ENCODE measurements at regions not wholly inside any gene's neighbourhood (a gene's known extent, or its start where the extent isn't known, plus 50 kb on each side); places are given as distances from the start of the nearest gene placed in this dataset.

GRCh38 chr9:1535599-1535998 lies 479.5 kb upstream of the SMARCA2 start:
- Mint-ChIP-seq H3K27me3 (ENCODE audit: insufficient read depth, unreplicated experiment) (peaks cover 11% of the 10 kb centered on the region), H3K4me3 (ENCODE audit: unreplicated experiment) (no peak overlapping the region), H3K4me1 (ENCODE audit: low read depth, unreplicated experiment) (no peaks in the 10 kb centered on the region), H3K27ac (ENCODE audit: unreplicated experiment) (no peak overlapping the region), H3K36me3 (ENCODE audit: insufficient read depth, unreplicated experiment) (no peaks in the 10 kb centered on the region), H3K9me3 (ENCODE audit: unreplicated experiment) (no peaks in the 10 kb centered on the region)
- Histone ChIP-seq H3K4me3 (ENCODE audit: low read depth, low read length) (no peak overlapping the region), H3K27me3 (replicated peaks; ENCODE audit: control insufficient read depth, insufficient read depth, low read length) (no peaks in the 10 kb centered on the region), H3K4me1 (no peaks in the 10 kb centered on the region), H3K9me3 (no peaks in the 10 kb centered on the region), H3K36me3 (ENCODE audit: control insufficient read depth, insufficient read depth, low read length) (no peaks in the 10 kb centered on the region)
- TF ChIP-seq CTCF (IDR thresholded peaks at IDR 0.05; ENCODE audit: insufficient read depth in 1 of 2, low read depth in 1 of 2, low read length in 1 of 2, severe bottlenecking in 1 of 2, unreplicated experiment in 1 of 2), result no peak
- BruUV-seq (replicated peaks), result no TSS peak
- DNase-seq, result no peak
- intact Hi-C loops (cut with micrococcal nuclease; ENCODE audit: unreplicated experiment), result loop anchor here (10.0 kb wide), 1 partner anchor 69 kb away; no protein-coding TSS in a partner anchor
- ChIA-PET POLR2A (no interaction called here), CTCF (no interaction called here)

DNA sequence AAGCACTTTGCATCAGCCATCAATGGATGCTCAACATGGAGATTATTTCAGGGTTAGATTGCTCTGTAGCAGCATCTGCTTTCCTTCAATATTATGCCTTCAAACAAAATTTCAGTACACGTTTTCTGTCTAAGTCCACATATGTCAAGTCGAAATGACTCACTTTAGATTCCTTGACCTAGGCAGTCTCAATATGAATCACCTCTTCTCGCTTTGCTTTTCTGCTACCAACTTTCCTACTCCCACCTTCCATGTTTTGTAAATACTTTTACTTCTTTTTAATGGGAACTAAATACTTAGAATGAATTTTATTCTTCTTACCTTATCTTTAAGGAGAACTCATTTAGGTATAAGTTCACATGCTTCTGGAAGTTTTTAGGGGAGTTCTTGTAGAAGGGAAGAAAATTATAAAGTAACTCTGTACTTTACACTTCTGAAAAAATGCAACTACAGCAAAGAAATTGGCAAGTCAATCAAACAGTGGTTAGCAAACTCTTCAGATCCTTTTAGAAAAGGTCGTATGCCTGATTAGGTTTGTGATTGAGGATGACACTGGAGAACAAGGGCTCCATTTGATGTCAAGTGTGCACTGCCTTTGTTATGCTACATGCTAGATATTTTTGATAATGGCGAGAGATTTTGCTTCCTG lies 478.5 kb upstream of the SMARCA2 start:
- H3K4me3 ChIP-seq (ENCODE audit: low read depth, low read length), result no peak overlapping the region
- no peaks in the 10 kb centered on the region for H3K36me3 Mint-ChIP-seq (ENCODE audit: insufficient read depth, unreplicated experiment)
- POLR2A ChIA-PET, result no interaction called here
- no TSS peak for BruUV-seq (replicated peaks)
- no peaks in the 10 kb centered on the region for H3K36me3 ChIP-seq (ENCODE audit: control insufficient read depth, insufficient read depth, low read length)
- H3K27me3 ChIP-seq (replicated peaks; ENCODE audit: control insufficient read depth, insufficient read depth, low read length), result no peaks in the 10 kb centered on the region
- CTCF ChIA-PET, result no interaction called here
- TF ChIP-seq CTCF (IDR thresholded peaks at IDR 0.05; ENCODE audit: insufficient read depth in 1 of 2, low read depth in 1 of 2, low read length in 1 of 2, severe bottlenecking in 1 of 2, unreplicated experiment in 1 of 2), result no peak
- H3K4me3 Mint-ChIP-seq (ENCODE audit: unreplicated experiment), result no peak overlapping the region
- no peak overlapping the region for H3K27ac Mint-ChIP-seq (ENCODE audit: unreplicated experiment)
- DNase-seq, result no peak
- H3K4me1 Mint-ChIP-seq (ENCODE audit: low read depth, unreplicated experiment), result no peaks in the 10 kb centered on the region
- no peaks in the 10 kb centered on the region for H3K4me1 ChIP-seq
- intact Hi-C loops (cut with micrococcal nuclease; ENCODE audit: unreplicated experiment), result loop anchor here (10.0 kb wide), 1 partner anchor 68 kb away; no protein-coding TSS in a partner anchor
- no peaks in the 10 kb centered on the region for H3K9me3 Mint-ChIP-seq (ENCODE audit: unreplicated experiment)
- H3K9me3 ChIP-seq, result no peaks in the 10 kb centered on the region
- peaks cover 11% of the 10 kb centered on the region for H3K27me3 Mint-ChIP-seq (ENCODE audit: insufficient read depth, unreplicated experiment)

DNA sequence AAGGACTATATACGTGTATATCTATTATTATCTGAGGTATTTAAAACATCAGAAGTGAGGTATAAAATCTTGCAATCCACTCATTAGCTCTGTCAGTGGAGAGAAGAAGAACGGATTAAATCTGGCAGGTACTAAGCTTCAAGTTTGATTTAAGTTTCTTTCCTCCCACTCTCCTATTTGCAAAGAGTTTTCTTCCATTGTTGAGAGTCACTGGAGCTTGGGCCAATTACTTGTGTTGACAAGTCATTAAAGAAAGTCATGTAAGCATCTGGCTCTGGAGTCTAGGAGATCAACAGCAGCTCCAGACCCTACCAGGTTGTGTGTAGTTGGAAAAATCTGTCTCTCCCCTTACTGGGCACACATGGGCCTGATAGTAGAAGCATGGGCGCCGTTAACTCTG lies 476.8 kb upstream of the SMARCA2 start:
- no peaks in the 10 kb centered on the region for H3K36me3 Mint-ChIP-seq (ENCODE audit: insufficient read depth, unreplicated experiment)
- no peaks in the 10 kb centered on the region for H3K9me3 ChIP-seq
- H3K4me3 ChIP-seq (ENCODE audit: low read depth, low read length), result no peak overlapping the region
- BruUV-seq (replicated peaks), result no TSS peak
- no peak for DNase-seq
- no peaks in the 10 kb centered on the region for H3K4me1 Mint-ChIP-seq (ENCODE audit: low read depth, unreplicated experiment)
- H3K27me3 Mint-ChIP-seq (ENCODE audit: insufficient read depth, unreplicated experiment), result peaks cover 14% of the 10 kb centered on the region
- no peak overlapping the region for H3K27ac Mint-ChIP-seq (ENCODE audit: unreplicated experiment)
- H3K4me3 Mint-ChIP-seq (ENCODE audit: unreplicated experiment), result no peak overlapping the region
- no peaks in the 10 kb centered on the region for H3K9me3 Mint-ChIP-seq (ENCODE audit: unreplicated experiment)
- no peak for TF ChIP-seq CTCF (IDR thresholded peaks at IDR 0.05; ENCODE audit: insufficient read depth in 1 of 2, low read depth in 1 of 2, low read length in 1 of 2, severe bottlenecking in 1 of 2, unreplicated experiment in 1 of 2)
- POLR2A ChIA-PET, result no interaction called here
- intact Hi-C loops (cut with micrococcal nuclease; ENCODE audit: unreplicated experiment), result loop anchor here (10.0 kb wide), 1 partner anchor 66 kb away; no protein-coding TSS in a partner anchor
- H3K4me1 ChIP-seq, result no peaks in the 10 kb centered on the region
- CTCF ChIA-PET, result no interaction called here
- no peaks in the 10 kb centered on the region for H3K27me3 ChIP-seq (replicated peaks; ENCODE audit: control insufficient read depth, insufficient read depth, low read length)
- H3K36me3 ChIP-seq (ENCODE audit: control insufficient read depth, insufficient read depth, low read length), result no peaks in the 10 kb centered on the region

Measured in Caco-2 (cell line).